GM18909 (cell line): ENCODE measurements at regions not wholly inside any gene's neighbourhood (a gene's known extent, or its start where the extent isn't known, plus 50 kb on each side); places are given as distances from the start of the nearest gene placed in this dataset.
"Not testable (repeated sequence)": the region's sequence is repeated elsewhere in the genome, so short reads cannot be mapped to it uniquely, and the experiment has no call there.

Experiments used
- ATAC-seq: cut with Tn5 transposase; IDR thresholded peaks from one replicate; pipeline ENCODE4 v1.9.1; 2021; ENCODE audit warnings: mild to moderate bottlenecking; ENCODE audit not compliant: unreplicated experiment, poor library complexity

DNA sequence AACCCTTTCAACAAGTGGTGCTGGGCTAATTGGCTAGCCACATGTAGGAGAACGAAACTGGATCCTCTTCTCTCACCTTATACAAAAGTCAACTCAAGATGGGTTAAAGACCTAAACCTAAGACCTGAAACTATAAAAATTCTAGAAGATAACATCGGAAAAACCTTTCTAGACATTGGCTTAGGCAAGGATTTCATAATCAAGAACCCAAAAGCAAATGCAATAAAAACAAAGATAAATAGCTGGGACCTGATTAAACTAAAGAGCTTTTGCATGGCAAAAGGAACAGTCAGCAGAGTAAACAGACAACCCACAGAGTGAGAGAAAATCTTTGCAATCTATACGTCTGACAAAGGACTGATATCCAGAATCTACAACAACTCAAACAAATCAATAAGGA, 571.1 kb downstream of the BNC2 start:
- ATAC-seq, result not testable (repeated sequence)

DNA sequence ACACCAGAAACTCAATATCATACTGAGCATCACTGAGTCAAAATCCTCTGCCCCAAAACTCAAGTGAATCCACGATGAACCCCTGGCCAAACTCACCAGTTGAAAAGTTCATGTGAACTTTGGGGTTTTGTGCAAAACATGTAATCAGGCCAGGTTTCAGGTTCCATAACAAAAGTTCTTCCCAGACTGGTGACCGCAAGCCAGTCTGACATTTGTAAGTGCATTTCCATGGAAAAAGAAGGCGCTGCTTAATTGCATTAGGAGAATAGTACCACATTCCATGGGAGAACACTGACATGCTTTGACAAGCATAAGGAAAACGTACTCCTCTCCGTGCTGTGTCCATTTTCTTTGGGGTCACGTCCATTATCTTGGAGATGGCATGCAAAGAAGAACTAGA, 567.0 kb downstream of the BNC2 start:
- no peak for ATAC-seq

DNA sequence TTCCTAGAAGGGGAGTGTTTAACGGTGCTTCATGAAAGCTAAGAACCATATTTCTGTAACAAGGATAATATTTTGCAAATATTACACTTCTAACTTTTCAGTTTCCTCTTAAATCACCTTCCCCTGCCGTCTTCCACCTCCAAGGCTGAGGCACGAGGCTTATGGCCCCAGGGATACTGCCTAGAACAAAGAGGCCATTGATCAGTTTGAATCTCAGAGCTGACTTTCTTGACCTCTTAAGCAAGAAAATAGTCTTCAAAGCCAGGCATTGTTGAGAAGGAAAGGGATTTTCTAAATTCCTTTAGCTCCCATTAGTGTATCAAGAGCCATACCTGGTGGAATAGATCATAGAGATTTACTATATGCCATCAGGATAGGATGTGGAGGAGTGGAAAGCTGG, 566.2 kb downstream of the BNC2 start:
- ATAC-seq, result no peak

DNA sequence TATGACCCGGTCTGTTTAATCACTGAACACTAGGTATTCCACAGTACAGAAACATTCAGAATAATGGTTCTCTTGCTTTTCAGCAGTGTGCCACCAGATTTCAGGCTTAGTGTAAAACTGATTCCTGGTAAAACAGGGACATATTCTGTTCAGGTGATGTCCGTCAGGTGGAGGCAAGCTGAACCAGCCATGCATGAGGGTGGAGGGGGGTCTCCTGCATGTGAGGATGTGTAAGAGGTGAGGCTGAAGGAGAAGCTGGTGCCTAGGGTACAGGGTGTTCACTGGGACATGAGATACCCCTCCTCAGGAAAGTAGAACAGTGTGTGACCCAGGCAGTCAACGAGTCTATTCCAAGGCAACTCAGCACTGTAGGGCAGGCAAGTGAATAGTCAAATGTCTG, 563.9 kb downstream of the BNC2 start:
- no peak for ATAC-seq

DNA sequence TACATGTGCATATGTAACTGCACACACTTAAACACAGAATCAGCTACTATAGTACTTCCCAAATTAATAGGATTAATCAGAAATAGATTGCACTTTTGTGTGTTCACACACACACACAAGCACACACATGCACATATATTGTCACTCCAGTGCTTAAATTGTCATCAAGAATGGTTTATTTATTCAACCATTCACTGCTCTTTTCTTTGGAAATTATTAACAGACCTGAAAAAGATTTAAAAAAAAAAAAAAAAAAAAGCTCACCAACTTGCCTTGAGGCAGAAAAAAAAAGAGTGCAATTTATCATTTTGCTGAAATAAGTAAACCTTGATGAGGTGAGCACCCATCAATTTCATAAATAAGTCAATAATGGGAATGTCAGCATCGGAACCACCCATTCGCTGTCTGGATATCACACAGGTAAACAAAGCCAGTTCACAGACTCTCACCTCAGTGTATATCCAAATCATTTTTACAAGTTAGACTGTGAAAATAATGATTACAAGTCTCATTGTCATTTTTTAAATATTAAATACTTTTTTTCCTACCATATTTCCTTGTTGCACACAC, 562.8 kb downstream of the BNC2 start:
- ATAC-seq, result no peak

DNA sequence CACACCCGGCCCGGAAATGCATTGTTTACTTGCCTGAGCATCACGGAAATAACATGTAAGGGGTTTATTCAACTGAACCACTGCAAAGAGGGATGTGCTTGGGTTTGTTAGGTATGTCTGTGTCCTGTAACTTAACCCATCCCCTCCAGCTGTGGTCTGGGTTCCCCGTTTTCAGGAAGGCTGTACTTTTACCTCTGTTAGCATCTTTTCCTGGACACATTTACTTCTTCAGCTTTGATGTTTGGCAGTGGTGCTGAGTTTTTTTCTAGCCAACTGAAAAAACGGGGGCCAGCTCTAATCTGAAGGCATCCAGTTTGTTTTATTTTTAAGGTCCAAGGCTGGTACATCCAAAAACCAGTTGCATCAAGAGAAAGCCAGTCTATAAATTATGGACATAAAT, 561.8 kb downstream of the BNC2 start:
- no peak for ATAC-seq

DNA sequence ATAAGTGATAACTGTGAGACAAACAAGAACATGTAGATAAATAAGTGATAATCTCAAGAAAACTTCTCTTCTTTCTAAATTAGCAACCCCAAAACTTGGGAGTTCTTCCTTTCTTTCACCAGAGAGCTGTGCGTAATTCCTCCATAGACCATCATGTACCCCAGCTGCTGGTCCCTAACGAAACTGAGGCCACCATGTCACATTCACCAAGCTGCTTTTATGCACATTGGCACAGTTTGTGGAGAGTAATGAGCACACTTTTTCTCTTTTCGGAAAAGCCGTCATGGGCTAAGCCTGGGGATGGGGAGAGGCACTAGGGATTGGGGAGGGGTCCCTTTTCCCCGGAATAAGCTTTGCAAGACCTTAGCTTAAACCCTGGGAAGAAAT, 561.4 kb downstream of the BNC2 start:
- ATAC-seq, result no peak

DNA sequence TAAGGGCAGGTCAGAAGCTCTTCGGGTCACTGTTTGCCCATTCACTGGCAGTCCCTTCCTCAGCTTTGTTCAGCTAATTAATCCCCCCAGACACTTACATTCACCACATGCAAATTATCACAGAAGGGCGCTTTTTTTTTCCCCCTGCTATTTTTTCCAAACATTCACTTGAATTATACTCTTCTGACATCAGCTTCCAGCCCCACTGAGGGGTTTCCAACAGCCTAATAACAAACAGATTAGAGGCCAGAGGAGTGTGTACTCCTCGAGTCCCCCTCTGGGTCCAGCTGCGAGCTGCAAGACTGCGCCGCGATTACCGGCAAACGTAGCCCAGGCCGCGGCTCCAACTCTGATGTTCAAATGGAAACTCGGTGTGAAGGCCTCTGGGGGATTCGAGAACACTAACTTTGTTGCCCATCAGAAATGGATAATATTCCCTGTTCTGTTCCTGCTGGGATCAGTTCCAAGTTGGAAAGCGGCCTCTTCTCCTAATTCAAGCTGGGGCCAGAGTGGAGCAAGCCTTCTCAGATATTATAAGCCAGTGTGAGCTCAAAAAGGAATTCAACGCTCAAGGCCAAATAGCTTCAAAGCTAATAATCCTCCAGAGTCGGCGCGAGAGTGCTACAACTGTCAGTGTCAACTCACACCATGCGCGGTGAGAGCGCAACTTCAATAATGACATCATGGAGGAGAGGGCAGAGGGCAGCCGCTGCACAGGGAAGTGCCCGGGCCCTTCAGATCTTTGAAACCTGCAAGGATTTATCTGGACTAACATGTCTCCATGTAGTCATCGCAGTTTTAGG, 560.8 kb downstream of the BNC2 start:
- no peak for ATAC-seq

DNA sequence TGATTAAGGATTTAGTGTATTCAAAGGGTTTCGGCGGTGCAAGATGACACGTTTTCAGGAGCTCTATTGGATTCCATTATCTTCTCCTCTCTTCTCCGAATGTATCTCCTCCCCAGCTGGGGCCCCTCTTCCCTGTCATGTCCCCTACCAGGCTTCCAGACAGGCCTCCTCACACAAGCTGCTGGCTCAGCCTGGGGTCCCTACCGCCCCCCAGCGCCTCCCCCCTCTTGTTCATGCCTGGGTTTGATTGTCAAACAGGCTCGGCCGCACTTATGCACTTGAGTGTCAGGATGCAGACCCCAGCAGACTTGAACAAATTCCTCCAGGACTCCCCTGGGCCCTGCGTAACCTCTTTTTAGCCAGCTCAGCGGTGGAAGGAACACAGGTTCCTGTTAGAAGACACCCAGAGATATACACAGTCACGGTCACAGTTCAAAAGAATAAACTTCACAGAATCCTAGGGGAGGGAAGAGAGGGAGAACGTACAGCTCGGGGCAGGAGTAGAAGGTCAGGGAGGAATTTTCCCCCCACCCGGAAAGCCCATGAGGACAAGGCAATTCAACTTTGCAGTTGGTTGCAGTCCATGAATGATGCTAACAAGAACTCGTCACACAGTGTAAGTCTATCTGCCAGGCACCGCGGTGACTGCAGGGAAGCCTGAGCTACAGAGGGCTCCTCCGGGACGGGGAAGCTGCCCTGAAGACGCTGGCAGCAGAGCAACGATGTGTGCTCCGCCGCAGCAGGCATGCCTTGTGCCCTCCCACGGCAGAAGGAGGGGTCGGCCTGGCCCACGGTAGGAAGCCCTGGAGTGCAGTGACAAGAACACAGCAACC, 560.0 kb downstream of the BNC2 start:
- ATAC-seq, result no peak

DNA sequence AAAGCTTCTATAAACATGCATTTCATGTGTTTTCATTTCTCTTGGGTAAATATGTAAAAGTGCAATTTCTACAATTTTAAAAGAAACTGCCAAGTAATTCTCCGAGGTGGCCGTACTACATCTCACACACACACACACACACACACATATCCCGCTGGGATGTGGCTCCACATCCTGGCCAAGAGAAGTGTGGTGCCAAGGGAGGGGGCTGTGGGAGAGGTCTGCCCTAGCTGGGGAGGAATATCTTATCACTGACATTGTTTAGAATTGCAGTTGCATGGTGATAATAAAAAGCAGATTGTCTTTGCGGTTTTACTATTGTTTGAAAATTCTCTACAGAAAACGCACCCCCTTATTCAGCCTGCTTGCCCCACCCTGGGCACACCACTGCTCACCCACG, 558.4 kb downstream of the BNC2 start:
- ATAC-seq, result no peak

DNA sequence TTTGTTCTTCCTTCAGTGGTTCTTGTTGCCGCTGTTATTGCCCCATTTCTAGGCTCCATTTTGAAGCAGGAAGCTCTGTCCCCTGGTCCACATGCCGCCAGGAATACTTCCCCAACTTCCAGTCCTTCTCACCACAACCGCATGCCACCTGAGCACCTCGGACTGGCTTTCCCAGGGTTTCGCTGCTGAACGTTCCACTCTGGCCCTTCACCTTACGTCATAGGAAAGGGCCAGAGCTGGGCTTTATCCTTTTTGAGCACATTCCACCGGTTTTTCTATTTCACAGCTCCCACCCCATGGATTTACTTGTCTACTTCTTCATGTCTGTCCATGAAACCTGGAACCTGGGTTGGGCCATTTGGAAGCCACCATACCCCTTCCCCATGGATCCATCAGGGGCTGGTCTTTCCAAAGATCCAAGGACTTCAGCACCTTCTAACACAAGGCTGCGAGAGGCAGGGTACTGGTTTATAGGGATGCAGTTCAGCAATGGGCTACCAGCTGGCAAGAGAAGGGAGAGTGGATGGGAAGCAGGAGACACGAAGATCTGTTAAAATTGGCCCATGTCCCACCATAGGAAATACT, 557.4 kb downstream of the BNC2 start:
- no peak for ATAC-seq

DNA sequence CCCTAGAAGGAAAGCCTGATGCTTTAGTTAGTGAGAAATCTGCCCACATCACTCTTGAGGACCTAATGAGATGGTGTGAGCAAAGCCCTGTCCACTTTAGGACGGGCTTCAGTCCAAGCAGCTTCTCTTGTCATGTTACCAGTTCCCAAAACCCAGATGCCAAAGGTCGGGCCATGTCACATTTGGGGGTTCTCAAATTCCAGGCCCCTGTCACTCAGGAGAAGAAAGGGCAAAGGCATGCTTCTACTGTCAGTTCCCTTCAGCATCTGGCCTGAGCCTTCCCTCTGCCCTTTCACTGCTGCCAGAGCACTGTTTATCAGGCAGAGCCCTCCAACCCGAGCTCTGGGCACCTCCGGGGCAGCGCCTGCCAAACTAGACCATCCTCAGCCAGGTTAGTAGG, 556.0 kb downstream of the BNC2 start:
- no peak for ATAC-seq

DNA sequence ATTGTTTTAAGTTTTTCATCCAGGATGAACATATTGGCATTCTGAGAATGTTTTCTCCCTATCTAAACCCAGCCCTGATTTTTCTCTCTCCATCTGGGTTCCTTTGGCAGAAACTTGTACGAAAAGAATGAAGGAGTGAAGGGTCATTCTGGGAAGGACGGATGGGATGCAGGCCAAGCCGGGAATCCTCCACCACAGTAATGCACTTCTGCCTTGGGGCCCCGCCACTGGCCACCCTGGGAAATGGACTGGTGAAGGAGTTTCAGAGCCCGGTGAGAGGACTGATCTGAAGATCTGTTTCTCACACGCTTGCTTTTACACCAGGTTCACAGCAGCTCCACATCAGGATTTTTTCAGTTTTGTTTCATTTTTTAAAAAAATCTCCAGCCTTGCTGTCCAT, 554.8 kb downstream of the BNC2 start:
- no peak for ATAC-seq

DNA sequence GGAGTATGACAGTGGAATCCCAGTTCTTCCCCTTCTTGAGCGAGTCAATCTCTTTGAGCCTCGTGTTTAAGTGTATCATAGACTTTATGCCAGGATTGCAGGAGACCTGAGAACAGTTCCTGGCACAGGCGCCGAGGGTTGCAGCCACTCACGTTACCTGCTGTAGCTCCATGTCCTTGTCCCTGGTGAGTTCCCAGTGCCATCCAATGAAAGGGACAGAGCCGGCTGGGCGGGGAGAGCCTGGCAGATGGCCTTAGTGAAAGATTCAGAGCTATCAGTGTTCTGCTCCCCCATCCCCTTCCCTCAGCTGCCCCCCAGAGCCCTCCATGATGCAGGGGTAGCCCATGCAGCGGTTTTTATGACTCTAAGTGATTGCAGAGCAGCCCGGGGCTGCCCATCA, 554.0 kb downstream of the BNC2 start:
- ATAC-seq, result no peak

DNA sequence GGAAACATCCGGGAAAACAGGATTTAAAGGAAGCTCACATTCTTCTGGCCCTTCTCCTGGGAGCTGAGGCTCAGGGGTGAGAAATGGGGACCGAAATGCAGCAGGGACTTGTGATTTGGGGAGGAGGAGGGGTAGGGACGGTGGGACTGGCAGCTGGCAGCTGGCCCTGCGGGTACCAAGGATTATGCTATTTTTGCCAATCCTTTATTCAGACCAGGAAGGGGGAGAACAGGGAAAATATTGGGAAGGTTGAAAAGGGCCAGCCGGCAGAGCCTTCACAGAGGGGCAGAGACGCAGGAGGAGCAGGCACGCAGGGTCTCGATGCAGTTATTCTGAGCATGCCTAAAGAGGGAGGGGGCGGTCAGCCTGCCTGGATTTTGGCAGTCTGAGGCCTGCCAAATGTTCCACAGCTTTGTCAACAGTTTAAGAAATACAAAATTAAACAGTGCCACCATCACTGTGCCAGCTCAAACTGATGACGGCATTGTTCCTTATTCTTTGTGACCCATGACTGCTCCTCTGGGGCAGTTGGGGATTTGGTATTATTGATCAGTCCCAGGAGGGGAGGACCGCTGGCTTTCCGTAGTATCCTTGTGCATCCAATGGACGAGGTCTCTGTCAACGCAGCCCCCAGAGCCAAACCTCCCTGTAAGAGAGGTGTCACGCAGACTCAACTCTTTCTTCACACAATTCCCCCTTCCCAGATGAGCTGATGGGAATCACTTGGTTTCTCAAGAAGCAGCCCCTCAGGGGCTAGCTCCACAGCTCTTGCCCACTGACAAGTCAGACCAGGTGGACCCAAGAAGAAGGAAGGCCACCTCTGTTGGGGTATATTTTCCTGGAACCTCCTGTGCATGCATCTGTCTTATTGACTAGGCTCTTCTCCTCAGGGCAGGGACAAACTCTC, 553.3 kb downstream of the BNC2 start:
- ATAC-seq, result no peak

DNA sequence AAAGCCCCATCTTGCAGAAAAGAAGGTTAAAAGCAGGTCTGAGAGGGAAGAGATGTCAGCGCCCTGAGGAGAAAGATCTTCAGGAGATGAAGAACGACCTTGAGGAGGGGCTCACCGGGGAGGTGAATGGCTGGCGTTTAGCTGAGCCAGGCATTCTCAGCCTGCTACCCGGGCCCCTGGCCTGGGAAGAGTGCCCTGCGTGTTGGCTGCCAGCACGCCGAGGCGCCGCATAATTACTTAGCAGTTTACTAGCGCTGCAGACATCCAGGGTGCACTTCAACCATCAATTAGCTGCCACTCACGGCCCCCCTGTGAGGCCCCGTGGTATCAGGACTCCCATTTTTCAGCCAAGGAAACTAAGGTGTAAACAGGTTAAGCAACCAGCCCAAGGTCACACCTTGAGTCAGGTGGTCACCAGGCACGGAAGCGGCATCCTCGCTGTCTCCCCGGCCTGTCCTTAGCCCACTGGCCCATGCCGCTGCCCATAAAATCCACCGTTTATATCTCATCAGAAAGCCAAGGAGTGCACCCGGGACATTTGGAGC, 551.9 kb downstream of the BNC2 start:
- ATAC-seq, result no peak

DNA sequence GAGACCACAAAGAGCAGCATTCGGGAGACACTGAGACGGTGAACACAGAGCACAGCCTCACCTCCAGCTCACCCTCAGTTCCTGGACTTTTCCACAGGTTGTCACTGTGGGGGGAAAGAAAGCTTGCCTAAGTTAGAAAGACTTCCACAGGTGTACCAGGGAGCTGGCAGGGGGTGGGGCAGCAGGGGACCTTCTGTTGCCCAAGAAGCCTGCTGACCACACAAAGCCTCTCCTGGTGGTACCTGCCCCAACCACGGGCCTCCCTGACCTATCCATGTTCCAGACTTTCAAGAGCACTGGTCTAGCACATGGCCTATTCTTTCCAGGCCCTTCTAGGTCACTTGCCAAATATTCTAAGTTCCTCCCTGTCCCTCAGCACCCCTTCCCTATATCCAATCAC, 550.8 kb downstream of the BNC2 start:
- ATAC-seq, result no peak

DNA sequence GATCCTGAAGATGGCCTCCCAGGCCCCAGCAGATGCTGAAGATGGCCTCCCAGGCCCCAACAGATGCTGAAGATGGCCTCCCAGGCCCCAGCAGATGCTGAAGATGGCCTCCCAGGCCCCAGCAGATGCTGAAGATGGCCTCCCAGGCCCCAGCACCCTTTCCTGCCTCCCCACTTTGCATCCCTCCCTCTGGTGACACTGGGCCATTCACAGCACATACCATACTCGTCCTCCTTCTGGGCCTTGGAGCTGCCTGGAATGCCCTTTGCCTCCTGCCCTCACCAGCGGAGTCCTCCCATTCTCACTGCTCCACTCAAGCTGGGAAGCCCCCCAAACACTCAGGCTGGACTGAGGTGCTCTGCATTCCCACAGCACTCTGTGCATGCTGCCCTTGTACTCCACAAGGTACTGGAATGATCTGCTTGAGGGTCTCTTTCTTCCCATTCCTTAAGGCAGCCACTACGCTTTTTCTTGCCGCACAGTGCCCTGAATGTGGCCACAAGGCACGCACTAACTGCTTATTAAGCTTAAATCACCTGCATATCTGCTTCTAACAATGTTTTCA, 550.0 kb downstream of the BNC2 start:
- ATAC-seq, result no peak

DNA sequence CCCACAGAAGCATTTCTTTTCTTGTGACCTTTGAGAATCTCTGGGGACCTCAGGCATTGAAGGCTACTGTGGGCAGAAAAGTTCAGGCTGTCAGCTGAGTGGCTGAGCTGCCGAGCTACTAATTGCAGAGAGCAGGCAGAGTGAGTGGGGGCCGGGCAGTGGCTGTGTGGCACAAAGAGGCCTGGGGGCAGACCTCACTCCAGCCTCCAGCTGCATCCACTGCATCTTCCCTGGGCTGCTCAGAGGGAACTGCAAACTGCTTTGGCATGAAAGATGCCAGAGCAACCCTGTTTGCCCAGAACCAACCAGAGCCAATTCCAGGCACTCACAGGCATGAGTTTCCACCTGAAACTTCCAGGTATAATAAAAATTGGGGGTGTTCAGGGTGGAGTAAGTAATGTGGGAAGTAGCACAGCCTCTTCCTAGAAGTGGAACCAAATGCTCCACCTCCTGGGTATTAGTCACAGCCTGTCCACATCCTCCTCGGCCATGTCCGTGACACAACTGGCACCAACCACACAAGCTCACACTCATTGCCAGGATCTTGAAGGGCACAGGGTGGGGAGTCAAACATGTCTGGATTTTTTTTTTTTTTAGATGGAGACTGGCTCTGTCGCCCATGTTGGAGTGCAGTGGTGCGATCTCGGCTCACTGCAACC, 548.9 kb downstream of the BNC2 start:
- ATAC-seq, result no peak
